ENCODE measurements at regions not wholly inside any gene's neighbourhood (a gene's known extent, or its start where the extent isn't known, plus 50 kb on each side); places are given as distances from the start of the nearest gene placed in this dataset.

DNA sequence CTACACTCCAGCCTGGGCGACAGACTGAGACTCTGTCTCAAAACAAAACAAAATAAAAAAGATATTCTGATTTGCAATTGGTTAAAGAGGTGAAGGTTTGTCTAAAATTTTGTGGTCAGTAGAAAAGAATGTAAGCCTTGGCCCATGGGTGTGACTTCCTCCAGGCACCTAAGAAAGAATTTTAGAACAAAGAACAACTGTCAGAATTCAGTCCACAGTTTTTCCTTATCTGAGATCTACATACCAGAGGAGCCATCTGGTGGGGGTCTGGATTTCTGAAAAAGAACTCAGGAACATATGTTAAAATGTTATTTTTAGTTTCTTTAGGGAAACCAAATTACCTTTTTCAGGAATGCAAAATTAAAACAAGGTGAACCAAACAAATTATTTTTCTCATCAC, 434.1 kb downstream of the ANKRD50 start:
- TF ChIP-seq EP300 (IDR thresholded peaks at IDR 0.05) (no peak), POLR2AphosphoS5 (IDR thresholded peaks at IDR 0.05) (no peak)

Data from suprapubic skin (tissue), 4 donors.